NCI-H2029 treated with DMSO at 0.1 percent for 48 hours (cell line): ENCODE measurements at regions not wholly inside any gene's neighbourhood (a gene's known extent, or its start where the extent isn't known, plus 50 kb on each side); places are given as distances from the start of the nearest gene placed in this dataset.

ENCODE experiments used
- DNase-seq: peaks from one replicate; lab custom pipeline; 2025; lab: John Stamatoyannopoulos, UW

DNA sequence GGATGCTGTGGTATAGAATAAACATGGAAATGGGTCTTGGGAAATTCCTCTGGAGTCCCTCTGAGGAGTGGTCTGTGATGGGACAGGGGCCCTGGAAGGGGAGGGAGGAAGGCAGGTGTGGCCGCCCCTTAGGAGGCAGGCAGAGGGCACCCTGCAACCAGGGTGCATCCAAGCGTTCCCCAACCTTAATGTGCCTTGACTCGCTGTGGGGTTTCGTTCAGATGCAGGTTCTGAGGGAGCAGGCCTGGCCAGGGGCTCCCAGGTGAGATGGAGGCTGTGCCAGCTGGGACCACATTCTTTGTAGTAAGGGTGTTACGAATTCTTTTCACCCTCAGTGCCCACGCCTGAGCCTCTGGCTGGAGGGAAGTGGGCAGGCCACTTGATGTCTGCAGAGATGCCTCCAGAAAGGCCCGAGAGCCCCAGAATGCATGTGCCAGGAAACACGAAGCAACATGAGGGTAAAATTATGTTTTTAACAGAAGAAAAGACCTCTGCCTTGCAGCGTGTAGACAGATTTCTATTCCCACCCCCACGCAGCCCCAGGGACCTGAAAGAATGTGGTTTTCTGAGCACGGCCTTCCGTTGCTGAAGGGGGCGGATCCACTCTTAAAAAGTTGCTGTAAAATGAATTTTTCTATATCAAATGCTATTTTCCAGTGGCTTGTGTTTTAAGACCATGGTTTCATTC lies 150.4 kb upstream of the IER5L start:
- DNase-seq: no peak

DNA sequence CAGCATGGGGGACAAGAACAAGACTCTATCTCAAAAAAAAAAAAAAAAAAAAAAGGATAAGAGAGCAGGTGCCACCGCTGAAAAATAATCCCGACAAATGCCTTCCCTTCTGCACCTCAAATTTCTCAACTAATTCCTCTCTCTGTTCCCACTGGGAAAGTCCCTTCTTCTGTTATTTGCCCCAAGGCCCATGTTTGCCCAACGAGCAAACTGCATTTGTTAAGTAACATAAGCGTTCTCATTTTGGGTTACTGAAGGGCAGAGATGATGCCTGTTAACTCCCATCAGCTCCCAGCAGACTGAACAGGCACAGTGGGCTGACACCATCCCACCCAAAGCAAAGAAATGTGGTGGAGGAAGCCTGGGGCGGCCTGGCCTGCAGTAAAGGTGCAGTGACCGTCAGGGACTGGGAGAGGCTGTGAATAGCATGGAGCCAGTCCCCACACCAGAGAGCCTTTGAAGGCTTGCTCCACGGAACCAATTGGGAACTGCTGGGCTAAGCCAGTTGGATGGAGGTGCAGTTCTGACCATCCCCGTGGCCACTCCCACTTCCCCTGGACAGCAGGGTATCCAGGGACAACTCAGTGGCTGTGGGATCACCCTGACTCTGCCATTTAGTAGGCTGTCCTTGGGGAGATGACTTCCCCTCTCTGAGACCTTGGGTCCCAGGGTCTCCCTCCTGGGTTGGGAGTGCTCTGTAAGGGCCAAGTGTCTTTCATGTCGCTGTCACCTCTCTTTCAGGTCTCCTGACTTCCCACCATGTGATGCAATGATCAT lies 149.7 kb upstream of the IER5L start:
- no peak for DNase-seq

DNA sequence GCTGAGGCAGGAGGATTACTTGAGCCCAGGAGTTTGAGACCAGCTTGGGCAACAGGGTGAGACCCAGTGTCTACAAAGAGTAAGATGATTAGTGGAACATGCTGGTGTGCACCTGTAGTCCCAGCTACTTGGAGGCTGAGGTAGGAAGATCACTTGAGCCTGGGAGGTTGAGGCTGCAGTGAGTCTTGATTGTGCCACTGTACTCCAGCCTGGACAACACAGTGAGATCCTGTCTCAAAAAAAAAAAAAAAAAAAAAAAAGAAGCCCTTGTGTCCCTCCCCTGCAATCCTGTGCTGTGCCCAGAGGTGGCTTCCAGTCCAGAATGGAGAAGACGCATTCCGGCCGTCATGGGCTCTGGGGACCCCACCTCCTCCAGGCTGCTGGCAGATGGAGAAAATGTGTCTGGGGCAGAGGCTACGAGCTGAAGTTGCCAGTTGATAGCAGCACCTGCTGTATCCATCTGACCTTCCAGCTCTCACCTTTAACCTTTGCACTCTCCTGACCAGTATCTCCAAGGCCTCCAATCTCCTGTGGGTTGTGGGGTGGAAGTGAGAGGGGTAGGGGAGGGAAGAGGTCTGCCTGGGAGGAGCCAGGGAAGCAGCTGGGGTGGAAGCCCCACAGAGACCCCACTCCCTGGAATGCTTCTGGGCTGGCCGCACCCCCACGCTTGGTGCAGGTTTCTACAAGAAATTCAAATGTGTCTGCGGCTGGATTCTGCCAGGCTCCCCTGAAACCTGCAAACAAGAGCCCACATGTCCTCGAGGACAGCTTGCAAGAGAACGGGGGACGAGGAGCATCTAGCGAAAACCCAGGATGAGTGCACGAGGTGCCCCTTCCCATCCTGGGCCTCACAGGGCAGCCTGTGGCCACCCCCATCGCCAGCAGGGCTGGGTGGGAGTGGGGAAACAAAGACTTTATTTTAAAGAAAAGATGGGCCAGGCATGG lies 148.3 kb upstream of the IER5L start:
- DNase-seq: no peak

DNA sequence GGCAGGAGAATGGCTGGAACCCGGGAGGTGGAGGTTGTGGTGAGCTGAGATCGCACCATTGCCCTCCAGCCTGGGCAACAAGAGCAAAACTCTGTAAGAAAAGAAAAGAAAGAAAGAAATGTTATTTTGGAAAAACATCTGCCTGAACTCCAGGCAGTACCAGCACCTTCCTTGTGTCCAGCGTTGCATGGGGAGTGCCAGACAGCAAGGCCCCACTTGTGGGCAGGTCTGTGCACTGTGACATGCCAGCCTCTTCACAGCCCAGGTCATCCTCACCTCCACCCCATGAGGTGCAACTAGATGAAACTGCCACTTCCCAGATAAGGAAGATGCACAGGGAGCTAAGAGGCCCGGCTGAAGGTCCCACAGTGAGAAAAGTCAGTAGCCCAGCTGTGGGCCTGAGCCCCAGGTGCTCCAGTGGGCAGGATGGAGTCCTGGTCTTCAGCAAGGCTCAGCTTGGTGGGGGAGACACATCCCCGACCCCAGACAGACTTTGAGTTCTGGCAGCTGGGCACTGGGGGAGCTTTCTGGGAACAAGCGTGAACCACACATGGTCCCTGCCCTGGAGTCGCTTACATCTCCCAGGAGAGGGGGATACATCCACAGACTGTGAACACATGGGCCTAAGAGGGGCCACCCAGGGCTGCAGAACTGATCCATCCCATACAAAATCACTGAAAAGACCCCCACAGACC lies 146.9 kb upstream of the IER5L start:
- DNase-seq: no peak

DNA sequence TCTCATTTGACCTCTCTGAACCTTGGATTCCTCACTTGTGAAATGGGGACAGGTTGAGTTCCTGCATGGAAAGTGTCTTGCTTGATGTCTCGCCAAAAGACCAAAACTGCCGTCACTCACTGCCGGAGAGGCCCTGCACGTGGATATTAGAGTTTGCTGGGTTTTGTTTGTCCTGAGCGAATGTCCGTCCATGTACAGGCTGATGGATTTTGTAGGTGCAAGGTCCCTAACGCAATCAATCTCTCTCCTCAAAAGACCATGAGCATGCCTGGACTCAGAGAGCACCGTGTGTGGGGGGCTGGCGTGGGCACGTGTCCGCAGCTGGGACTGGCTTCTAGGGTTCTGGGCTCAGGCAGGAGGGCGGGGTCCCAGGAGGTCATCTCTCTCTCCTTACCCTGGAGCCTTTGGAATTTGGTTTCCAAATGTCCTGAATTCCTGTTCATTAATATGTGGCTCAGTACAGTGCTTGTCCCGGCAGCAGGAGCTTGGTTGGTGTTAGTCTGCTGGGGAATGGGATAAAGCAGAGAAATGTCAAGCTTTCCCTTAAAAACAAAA lies 146.0 kb upstream of the IER5L start:
- no peak for DNase-seq

DNA sequence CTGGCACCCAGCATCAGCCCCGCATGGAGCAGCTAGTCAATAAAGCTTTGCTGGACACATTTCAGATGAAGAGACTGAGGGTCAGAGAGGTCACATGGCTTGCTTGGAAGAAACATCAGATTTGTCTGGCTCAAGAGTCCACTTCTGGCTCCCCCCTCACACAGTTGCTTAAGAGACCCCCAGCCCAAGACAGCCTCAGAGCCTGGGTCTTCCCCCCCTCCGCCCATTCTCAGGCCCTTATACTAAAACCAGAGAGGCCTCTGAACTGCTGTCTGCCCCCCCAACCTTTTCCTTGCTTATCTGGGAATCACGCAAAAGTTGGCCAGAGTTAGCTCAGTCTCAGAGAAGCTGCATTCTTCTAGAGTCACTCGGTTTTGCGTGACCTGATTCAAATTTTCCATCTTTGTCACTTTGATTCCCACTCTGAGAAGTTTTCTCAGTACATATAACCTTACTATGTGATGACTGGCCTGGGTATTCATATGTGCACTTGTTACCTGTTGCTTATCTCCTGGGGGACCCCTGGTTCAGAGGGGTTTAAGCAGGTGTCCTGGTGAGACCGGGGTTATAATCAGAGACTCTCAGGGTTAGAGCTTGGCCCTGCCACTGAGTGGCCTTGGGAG lies 145.4 kb upstream of the IER5L start:
- no peak for DNase-seq

DNA sequence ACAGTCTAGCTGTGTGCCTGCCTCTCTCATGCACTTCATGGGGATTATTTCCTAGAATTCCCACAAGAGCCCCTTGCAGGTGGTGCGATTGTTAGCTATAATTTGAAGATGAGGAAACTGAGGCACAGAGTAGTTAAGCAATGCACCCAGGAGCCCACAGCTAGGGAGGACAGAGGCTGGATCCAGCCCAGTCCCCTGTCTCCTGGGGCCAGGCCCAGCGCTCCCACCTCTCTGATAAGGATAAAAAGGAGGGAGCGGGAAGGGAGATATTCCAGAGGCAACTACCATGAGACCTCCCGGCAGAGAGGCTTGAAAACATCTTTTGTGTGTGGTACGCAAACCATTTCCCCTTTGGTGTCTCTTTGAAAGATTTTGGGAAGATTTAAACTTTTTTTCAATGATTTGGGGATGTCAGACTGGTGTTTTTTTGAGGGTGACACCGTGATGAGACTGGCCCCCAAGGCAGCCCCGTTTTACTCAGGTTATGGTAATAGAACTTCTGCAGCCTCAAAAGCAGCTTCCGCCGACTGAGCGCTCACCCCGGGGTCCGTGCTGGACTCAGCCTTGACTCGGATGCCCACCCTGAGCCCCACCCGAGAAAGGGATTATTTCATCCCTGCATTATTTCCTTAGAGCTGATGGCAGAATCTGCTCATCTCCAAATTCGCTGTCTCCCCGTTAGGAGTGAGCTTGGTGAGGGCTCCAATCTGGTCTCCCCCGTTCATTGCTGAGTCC lies 144.7 kb upstream of the IER5L start:
- no peak for DNase-seq

DNA sequence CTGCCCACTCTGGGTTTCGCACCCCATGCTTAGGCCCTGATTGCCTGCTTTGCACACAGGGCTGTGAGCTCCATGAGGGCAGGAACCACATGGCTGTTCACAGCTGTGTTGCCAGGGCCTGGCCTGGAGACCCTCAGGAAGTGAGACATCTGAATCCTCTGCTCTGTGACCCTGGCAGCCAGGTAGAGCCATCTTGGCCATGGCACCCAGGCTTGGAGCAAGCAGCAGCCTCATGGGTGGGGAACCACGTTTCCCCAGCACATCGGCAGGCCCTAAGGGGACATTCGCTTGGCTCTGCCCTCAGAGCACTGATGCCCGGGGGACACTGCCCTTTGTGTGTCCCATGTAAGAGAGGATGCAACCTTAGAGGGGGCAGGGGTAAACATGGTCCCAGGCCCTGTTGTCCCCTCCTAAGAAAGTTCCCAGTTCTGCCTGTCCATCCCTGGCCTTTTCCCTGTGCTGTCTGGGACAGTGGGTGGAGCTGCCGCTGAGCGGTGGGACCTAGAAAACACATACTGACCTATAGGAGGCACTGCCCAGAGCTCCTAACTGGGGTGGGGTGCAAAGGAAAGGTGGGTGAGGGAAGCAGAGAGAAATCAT lies 144.1 kb upstream of the IER5L start:
- no peak for DNase-seq

DNA sequence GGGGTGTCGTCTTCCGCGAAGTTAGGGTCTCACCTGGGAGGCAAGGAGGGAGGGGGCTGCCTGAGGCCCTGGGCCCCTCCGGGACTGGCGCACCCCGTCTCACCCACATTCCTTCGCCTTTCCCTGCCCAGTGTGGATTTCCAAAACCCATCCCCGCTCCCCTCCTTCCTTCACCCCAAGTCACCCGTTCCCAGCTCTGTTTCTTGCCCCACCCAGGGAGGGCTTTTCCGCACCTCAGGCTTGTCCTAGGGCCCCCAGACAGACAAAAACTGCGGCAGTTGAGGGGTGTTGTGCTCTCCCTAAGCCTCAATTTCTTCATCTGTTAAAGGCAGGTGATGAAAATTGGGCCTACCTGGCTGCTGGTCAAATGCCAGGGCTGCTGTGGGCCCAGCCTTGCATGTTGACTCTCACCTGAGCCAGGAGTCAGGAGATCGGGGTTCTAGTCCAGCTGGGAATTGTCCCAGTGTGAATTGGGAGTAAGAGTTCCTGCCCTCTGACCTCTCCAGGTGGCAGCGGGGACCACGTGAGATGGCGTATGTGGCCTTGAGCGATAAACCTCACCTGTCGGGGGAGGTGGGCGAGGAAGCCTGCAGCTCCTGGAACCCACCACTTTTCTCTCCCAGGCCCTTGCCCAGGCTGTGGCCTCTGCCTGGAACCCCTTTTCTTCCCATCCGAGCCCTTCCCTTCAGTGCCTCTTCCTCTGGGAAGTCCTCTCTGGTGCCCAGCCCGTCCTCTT lies 143.4 kb upstream of the IER5L start:
- no peak for DNase-seq

DNA sequence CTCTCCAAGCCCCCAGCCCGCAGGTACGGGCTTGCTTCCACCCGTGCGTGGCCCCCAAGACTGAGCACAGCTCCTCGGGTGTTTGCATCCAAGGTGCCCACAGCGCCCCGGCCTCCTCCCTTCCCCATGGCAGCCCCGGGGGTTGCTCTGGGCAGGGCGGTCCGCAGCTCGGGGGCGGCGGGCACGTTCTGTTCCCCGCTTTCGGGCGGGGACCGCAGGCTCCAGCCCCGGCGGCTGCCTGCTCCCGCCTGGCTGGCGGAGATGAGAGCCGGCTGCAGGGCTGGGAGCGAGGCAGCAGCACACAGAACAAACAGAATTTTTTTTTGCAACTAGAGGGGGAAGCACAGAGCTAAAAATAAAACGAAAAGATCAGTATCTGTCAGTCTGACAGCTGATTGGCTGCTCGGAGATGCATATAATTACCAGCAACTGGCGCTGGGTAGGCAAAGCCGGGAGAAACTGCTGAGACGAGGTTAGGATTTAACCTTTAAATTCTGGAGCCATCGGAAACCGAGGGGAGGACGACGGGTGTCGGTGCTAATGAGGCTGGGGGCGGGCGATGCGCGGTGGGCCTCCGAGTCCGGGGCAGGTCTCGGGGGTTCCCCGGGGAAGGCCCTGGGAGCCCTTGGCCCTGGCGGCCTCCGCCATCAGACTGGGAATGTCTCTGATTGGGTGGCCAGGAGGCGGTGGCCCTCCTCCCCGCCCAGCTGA lies 142.7 kb upstream of the IER5L start:
- peak; percentile 32 for DNase-seq

DNA sequence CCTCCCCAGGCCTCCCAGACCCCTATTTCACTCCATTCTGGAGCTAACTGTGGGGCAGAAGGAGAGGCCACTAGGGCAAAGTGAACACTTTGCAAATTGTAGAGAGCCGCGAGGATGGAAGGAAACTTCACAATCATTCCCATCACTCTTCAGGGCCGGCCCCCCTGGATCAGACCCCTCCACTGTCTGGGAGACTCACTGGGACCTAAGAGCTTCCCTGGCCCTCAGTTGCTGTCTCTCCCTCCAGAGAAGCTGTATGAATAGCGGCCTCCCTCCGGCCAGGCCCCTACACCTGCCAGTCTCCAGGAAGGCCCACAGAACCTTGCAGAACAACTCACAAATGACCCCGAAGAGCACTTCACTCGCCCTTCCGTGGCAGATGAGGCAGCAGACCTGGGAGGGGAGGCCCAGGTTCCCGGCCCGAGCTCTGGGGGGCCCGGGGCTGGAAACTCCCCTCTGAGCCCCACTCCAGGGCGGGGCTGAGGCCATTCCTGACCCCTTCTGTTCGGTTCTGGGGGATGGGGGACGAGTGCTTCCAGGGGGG lies 141.9 kb upstream of the IER5L start:
- DNase-seq: no peak

DNA sequence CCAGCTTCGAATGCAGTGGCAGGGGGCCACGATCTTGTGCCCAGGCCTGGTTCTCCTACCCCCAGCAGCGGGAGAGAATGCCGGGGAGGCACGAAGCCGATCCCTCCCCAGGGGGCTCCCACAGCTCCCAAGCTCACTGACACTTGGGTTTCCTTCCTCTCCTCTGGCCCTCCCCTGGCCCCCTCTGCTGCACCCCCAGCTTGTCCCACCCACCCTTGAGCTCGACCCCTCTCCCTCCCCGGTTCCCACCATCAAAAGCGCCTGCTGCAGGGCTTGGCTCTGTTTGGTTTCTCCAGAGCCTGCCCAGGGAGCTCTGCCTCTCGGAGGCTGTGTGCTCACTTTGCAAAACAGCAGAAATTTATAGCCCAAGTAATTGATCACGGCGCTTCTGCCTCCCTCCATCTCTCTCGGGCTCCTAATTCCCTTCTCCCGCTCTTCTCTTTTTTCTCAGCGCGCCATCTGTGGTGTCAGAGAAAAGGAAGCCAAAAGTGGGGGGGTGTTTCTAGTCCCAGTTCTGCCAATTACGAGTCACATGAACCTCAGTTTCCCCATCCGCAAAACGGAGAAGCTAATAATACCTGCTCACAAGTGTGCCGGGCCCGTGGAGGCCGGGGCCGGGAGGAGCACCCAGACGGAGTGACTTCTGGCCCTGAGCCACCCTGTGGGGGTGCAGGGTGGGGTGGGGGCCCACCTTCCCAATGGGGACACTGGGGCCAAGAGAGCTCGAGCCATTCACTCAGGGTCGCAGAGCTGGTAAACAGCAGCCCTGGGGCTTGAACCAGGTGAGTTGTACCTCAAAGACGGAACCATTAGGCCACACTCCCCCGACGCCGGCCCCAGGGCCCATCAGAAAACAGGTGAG lies 141.2 kb upstream of the IER5L start:
- DNase-seq: no peak

DNA sequence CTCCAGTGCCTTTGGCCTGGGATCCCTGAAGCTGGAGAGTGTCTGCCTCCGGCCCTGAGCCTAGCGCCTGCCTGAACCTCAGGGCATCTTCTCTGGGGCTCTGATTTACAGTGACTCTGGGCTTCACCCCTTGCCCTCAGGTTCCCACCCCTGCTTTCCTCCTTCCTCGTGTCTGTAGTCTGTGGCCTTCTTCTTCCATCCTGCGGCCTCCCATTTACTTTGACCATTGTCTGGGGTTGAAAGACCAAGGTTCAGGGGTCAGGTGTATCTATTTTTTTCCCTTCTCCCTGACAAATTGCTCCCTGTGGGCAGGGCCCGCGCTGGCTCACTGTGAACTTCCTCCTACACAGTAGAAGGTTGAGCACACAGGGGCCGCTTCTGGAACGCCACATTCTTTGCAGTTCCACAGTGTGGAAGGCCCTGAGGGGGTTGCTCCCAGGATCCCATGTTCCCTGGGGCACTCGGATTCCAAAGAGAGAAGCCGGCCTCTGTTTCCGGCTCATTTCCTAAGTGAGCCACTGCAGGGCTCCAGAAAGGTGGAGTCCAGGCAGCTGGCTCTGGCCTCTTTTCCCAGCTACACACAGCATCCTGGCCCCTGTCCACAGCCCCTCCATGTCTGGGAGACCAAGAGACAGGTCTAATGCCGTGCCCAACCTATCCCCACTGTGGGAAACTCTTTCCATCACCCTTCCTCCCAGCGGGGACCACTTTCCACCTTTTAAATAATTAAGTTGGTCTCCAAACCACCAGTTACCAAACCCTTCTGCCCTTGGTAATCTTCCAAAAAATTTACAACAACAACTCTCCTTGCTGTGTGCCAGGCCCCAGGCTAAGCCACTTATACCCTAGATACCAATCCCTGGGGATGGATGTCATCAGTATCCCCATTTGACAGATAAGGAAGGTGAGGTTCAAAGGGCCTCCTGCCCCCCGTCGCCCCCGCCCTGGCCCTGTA lies 140.3 kb upstream of the IER5L start:
- DNase-seq: no peak

DNA sequence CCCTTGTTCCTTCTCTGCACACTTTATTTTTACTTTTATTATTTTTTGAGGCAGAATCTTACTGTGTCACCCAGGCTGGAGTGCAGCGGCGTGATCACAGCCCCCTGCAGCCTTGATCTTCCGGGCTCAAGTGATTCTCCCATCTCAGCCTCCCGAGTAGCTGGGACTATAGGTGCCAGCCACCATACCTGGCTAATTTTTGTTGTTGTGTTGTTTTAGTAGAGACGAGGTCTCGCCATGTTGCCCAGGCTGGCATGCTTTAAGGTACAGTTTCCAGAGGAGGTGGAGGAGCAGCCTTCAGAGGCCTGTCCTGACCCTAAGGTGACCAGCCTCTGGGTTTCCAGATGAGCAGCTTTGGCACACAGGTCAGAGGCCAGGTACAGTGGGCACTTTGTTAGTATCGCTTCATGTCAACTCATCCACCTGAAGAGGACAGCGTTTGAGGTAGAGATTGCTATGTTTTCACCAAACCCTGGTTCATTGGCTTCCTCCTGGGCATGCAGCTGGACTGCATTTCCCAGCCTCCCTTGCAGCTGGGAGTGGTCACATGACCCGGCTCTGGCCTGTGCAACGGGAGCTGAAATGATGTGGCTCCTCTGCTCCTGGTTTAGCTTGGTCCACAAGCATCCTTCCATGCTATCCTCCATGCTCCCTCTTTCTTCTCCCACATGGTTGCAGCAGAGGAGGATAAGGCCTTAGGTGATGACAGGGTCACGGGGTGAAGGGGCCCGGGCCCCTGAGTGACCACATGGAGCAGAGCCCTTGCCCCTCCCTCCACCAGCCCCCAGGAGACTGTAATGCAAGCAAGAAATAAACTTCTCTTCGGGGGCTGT lies 139.3 kb upstream of the IER5L start:
- DNase-seq: no peak

DNA sequence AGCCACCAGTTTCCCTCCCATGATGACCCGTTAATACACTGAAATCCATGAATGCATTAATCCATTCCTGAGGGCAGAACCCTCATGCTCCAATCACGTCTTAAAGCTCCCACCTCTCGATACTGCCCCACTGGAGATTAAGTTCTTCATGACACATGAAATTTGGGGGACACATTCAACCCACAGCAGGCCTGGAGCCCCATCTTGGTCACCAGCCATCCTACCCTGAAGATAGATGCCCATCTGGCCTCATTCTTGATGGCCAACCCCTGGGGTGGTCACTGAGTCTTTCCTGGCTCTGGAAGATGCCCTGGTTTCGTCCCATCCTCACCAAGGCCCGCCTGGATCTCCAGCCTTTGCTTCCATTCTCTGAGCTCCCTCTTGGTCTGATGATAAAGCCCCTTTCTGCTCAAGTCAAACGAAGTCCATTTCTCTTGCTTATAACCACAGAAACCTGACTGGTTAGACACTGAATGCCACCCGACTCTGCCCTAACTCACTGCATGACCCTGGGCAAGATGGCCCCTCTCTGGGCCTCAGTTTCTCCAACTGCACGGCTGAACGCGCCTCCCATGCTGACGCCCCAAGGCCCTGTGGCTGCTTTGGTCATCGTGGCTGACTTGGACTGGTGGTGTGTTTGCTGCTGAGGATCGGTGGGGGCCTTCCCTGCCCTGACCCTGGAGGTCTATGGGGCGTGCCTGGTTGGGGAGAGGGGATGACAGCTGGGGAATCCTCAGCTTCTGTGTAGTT lies 138.4 kb upstream of the IER5L start:
- DNase-seq: no peak
